Gastrocnemius medialis (tissue), 4 donors: ENCODE measurements at regions not wholly inside any gene's neighbourhood (a gene's known extent, or its start where the extent isn't known, plus 50 kb on each side); places are given as distances from the start of the nearest gene placed in this dataset.
"Not testable (repeated sequence)": the region's sequence is repeated elsewhere in the genome, so short reads cannot be mapped to it uniquely, and the experiment has no call there.

Experiments
- ATAC-seq, 2 donors: fragments of 150-250 bp; one replicate each; pipeline ENCODE4 v1.9.1; 2016
- DNase-seq, 2 donors: peaks; one replicate each; pipeline ENCODE4 v3.0.0-alpha.2; 2019
- H3K27ac ChIP-seq, 4 donors: fragments of 200-600 bp; sonication (generic); 1 replicate in 1 of 4; 2 replicates in 3 of 4; pipeline ENCODE4 v1.5.1; 2016 to 2018; ENCODE audit warnings: mild to moderate bottlenecking in 2 of 4, moderate library complexity in 1 of 4
- H3K27me3 ChIP-seq, 3 donors: fragments of 200-600 bp; sonication (generic) in 2 of 3; 1 replicate in 1 of 3; 2 replicates in 2 of 3; pipeline versions ENCODE4 v1.5.1 to v1.6.0; 2016 to 2019; ENCODE audit warnings: mild to moderate bottlenecking in 1 of 3, moderate library complexity in 1 of 3
- H3K36me3 ChIP-seq, 2 donors: fragments of 200-600 bp; sonication (generic) in 1 of 2; one replicate each; pipeline ENCODE4 v1.5.1; 2017 to 2018
- H3K4me1 ChIP-seq, 2 donors: fragments of 200-600 bp; sonication (generic) in 1 of 2; one replicate each; pipeline ENCODE4 v1.5.1; 2016 to 2017; ENCODE audit warnings: mild to moderate bottlenecking in 2 of 2
- H3K4me3 ChIP-seq, 4 donors: fragments of 200-600 bp; sonication (generic) in 3 of 4; 1 replicate in 1 of 4; 2 replicates in 3 of 4; pipeline ENCODE4 v1.5.1; 2016 to 2019; ENCODE audit warnings: mild to moderate bottlenecking in 2 of 4
- H3K9me3 ChIP-seq, 3 donors: fragments of 200-600 bp; sonication (generic) in 2 of 3; 1 replicate in 1 of 3; 2 replicates in 2 of 3; pipeline ENCODE4 v1.5.1; 2016 to 2019
- CTCF ChIP-seq, 5 experiments: fragments of 450-650 bp in 3 of 5; fragments of 200-600 bp in 2 of 5; sonication (generic) in 2 of 5; IDR thresholded peaks in 4 of 5; conservative IDR thresholded peaks in 1 of 5; 1 replicate in 4 of 5; 2 replicates in 1 of 5; pipeline ENCODE4 v1.5.1; 2016 to 2019; ENCODE audit warnings: antibody characterized with exemption in 5 of 5, mild to moderate bottlenecking in 3 of 5, moderate library complexity in 3 of 5
- POLR2A ChIP-seq, 2 donors: fragments of 450-650 bp; IDR thresholded peaks; one replicate each; pipeline ENCODE4 v1.6.1; 2017; ENCODE audit warnings: antibody characterized with exemption in 2 of 2, mild to moderate bottlenecking in 2 of 2, moderate library complexity in 2 of 2
- in situ Hi-C, 4 donors: fragments of 200-750 bp; cut with MboI; loops; one replicate each; pipeline versions ENCODE4 v1.15.0 to v1.8.0; 2017; ENCODE audit warnings: low sequenced_read_pairs in 4 of 4
- intact Hi-C: fragments of 100-400 bp; cut with DNase I; formaldehyde crosslinking; loops from one replicate; pipeline ENCODE4 v1.15.1; 2023; ENCODE audit warnings: low total_unique reads

- Histone ChIP-seq H3K9me3 (no peaks in the 10 kb centered on the region), H3K4me1 (no peaks in the 10 kb centered on the region), H3K27ac (no peak overlapping the region), H3K4me3 (no peak overlapping the region), H3K36me3 (no peaks in the 10 kb centered on the region), H3K27me3 (peaks cover 0 to 5% (median 3%) of the 10 kb centered on the region in 3 donors)
- intact Hi-C loops (no loop called here), in situ Hi-C loops (no loop called here)
- ATAC-seq, result no peak
- no peak for TF ChIP-seq POLR2A (IDR thresholded peaks at IDR 0.05)
- no peak for TF ChIP-seq CTCF (IDR thresholded peaks at IDR 0.05 in 4 of 5, conservative IDR thresholded peaks at IDR 0.05 in 1 of 5)
- no peak for DNase-seq
These were observed 50.7 kb upstream of the VPREB1 start for GRCh38 chr22:22193923-22194322.

- H3K4me3 ChIP-seq, in situ Hi-C loops, H3K27ac ChIP-seq, DNase-seq, intact Hi-C loops, H3K9me3 ChIP-seq, H3K27me3 ChIP-seq, ATAC-seq, H3K4me1 ChIP-seq, H3K36me3 ChIP-seq: not testable (repeated sequence)
These were observed 51.1 kb upstream of the VPREB1 start for GRCh38 chr22:22193462-22193861.

GRCh38 chr22:22193006-22193405 lies 51.6 kb upstream of the VPREB1 start:
- H3K36me3 ChIP-seq, ATAC-seq, H3K4me1 ChIP-seq, H3K9me3 ChIP-seq, H3K27ac ChIP-seq, H3K4me3 ChIP-seq, H3K27me3 ChIP-seq, in situ Hi-C loops, DNase-seq, intact Hi-C loops: not testable (repeated sequence)

GRCh38 chr22:22189796-22190195 lies 54.8 kb upstream of the VPREB1 start:
- H3K27me3 ChIP-seq, H3K9me3 ChIP-seq, H3K4me1 ChIP-seq, H3K4me3 ChIP-seq, intact Hi-C loops, H3K36me3 ChIP-seq, H3K27ac ChIP-seq, in situ Hi-C loops, DNase-seq, ATAC-seq: not testable (repeated sequence)

GRCh38 chr22:22187863-22188262 lies 56.7 kb upstream of the VPREB1 start:
- H3K27ac ChIP-seq, intact Hi-C loops, H3K36me3 ChIP-seq, H3K9me3 ChIP-seq, H3K27me3 ChIP-seq, H3K4me1 ChIP-seq, ATAC-seq, DNase-seq, in situ Hi-C loops, H3K4me3 ChIP-seq: not testable (repeated sequence)

- TF ChIP-seq POLR2A (IDR thresholded peaks at IDR 0.05) (no peak), CTCF (IDR thresholded peaks at IDR 0.05 in 4 of 5, conservative IDR thresholded peaks at IDR 0.05 in 1 of 5) (no peak)
- DNase-seq, result no peak
- in situ Hi-C loops (no loop called here), intact Hi-C loops (no loop called here)
- no peaks in the 10 kb centered on the region for H3K36me3 ChIP-seq
- H3K9me3 ChIP-seq, result no peaks in the 10 kb centered on the region
- H3K27me3 ChIP-seq, result peaks cover 0 to 8% (median 7%) of the 10 kb centered on the region in 3 donors
- no peak for ATAC-seq
- no peak overlapping the region for H3K27ac ChIP-seq
- no peaks in the 10 kb centered on the region for H3K4me1 ChIP-seq
- H3K4me3 ChIP-seq, result no peak overlapping the region
These were observed 57.3 kb upstream of the VPREB1 start for GRCh38 chr22:22187299-22187698.

- peaks cover 0 to 16% (median 7%) of the 10 kb centered on the region in 3 donors for H3K27me3 ChIP-seq
- no peak for ATAC-seq
These were observed 58.6 kb upstream of the VPREB1 start for GRCh38 chr22:22185844-22186499.

More at GRCh38 chr22:22185844-22186499, 58.6 kb upstream of the VPREB1 start:
- intact Hi-C loops, result no loop called here
- no peak for DNase-seq
- no peaks in the 10 kb centered on the region for H3K4me1 ChIP-seq
- no peak for TF ChIP-seq CTCF (IDR thresholded peaks at IDR 0.05 in 4 of 5, conservative IDR thresholded peaks at IDR 0.05 in 1 of 5)
- TF ChIP-seq POLR2A (IDR thresholded peaks at IDR 0.05), result no peak
- no peaks in the 10 kb centered on the region for H3K9me3 ChIP-seq
- no peak overlapping the region for H3K4me3 ChIP-seq
- in situ Hi-C loops, result no loop called here
- H3K36me3 ChIP-seq, result no peaks in the 10 kb centered on the region
- H3K27ac ChIP-seq, result no peak overlapping the region
